SHP77 treated with DMSO at 0.1 percent for 48 hours (cell line): ENCODE measurements at regions not wholly inside any gene's neighbourhood (a gene's known extent, or its start where the extent isn't known, plus 50 kb on each side); places are given as distances from the start of the nearest gene placed in this dataset.

Source experiments
- DNase-seq: peaks from one replicate; lab custom pipeline; 2025; lab: John Stamatoyannopoulos, UW

DNA sequence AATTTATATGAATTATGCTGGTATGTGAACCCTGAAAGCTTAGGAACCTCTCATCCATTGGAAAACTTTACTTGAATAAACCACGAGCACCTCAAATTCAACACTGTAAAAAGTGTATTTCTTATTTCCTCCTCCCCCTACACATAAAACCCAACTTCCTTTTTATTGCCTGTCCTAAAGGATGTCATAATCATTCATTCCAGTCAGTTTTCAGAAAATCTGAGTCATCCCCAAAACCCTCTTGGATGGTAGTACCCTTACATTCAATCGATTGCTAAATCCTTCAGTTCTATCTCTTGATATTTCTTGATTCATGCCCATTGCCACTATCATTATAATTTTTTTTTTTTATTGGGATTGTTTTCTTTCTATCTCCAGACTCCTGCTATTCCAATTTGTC, 91.1 kb upstream of the ATP8A1 start:
- DNase-seq, result no peak

- no peak for DNase-seq
Measured at GRCh38 chr4:42736527-42737195, 79.8 kb upstream of the ATP8A1 start.

GRCh38 chr4:42733380-42733779, 76.5 kb upstream of the ATP8A1 start:
- no peak for DNase-seq

DNA sequence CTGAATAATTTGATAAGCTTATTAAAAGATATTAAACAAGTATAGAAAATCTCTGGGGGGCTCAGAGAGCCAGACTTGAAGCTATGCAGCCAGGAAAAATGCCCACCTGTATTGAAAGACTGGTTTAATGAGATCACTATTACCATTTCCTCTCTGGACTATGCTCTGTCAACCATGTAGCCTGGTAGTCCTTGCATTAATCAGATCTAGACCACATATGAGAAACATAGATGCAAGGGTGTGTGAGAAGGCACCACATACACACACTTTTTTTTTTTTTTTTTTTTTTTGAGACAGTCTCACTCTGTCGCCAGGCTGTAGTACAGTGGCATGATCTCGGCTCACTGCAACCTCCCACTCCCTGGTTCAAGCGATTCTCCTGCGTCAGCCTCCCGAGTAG, 75.9 kb upstream of the ATP8A1 start:
- DNase-seq, result no peak

DNA sequence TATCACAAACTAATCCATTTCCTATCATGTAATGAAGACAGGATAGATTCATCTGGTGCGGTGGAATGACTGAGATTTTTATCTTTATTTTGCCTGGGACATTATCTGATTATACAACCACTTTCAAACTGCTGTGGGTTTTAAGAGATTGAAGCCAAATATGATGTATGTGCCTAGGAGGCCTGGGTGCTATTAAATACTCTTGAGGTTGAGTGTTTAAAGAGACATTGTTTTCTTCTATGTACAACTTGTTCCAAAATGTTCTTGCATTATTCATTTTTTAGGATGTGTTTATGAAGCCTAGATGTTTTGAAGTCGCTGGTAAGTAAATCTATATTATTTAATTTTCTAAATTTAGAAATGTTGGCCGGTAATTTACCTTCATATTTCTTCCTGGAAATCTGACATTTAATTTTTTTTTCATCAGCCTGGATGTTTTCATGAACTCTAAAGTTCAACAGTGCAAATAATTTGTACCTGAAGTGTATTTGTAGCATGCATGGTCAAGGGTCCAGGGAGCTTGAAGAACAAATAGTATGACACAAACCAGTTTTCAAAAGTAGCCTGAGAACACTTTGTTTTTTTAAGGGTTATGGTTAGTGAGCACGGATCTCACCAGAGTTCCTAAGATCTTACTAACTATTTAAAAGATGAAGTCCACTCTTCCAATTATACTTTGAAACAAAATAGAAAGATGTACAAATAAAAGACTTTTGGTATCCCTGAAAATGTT, 72.8 kb upstream of the ATP8A1 start:
- DNase-seq, result no peak

- DNase-seq, result no peak
Measured at GRCh38 chr4:42724451-42724850, 67.5 kb upstream of the ATP8A1 start.

DNA sequence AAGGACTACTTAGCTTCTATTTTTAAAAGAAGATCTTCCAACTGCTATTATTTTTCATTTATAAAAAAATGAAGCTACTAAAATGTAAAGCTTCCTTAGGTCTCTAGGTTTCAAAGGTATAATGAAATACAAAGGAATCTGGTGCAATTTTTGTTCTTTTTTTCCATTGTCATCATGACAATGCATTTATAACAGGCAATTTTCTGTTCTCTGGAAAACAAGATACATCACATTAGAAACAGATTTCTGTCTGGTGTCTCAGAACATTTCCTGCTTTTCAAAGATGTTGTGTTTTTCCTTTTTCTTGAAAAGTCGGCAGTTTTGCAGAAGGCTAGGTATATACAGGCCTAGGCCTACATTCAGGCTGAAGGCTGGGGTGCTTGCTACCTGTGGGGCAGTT, 63.6 kb upstream of the ATP8A1 start:
- no peak for DNase-seq

DNA sequence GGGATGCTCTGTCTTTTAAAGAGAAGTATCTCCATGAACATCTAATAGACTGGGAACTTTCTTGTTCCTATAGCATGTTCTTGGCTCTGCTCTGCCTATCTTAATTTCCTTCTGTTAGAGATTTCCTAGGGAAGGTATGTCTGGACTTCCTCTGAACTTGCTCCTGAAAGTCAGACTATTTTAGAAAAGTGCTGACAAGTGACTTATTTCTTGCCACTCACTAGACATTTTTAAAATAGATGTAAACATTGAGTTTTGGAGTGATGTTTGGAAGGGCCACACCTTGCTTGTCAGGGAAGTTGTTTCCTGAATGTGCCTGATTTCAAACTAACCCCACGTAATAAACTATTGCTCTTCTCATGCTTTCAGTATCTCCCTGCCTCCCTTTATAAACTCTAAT, 62.4 kb upstream of the ATP8A1 start:
- no peak for DNase-seq

DNA sequence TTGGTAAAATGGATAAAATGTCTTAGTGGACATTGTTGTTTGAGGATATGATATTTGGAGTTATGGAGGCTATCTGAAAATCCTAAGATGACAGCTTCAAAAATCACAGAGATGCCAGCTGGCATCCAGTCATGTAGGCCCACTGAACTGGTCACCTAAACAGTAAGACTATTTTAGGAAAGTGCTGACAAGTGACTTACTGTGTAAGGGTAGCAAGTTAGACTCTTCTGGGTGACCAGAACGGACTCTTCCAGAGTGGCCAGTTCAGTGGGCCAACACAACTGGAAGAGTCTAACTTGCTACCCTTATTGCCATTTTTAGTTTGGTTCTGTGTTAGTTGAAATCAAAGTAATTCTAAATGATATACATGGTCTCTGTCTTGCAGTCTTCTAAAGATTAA, 61.4 kb upstream of the ATP8A1 start:
- no peak for DNase-seq

- no peak for DNase-seq
Measured at GRCh38 chr4:42716996-42717395, 60.1 kb upstream of the ATP8A1 start.

- DNase-seq, result no peak
Measured at GRCh38 chr4:42715807-42716482, 59.0 kb upstream of the ATP8A1 start.

GRCh38 chr4:42713391-42713790, 56.5 kb upstream of the ATP8A1 start:
- no peak for DNase-seq

- no peak for DNase-seq
Measured at GRCh38 chr4:42712854-42713253, 55.9 kb upstream of the ATP8A1 start.

DNA sequence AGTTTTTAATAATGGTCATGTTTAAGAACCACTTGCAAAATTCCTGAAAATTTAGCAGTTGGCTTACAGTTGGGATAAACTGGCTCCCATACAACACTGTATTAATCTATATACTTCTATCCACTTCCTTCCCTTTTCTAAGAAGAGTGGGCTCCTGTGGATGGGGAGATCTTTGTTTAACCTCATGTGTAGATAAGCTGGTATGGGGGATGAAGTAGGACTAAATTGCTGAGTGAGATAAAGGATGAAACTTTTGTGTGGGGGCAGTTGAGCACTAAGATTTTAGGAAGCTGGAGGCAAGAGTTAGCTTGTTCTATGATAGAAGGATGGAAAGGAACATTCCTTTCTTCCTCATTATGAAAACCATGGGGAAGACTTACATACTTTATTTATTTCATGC, 54.6 kb upstream of the ATP8A1 start:
- no peak for DNase-seq

DNA sequence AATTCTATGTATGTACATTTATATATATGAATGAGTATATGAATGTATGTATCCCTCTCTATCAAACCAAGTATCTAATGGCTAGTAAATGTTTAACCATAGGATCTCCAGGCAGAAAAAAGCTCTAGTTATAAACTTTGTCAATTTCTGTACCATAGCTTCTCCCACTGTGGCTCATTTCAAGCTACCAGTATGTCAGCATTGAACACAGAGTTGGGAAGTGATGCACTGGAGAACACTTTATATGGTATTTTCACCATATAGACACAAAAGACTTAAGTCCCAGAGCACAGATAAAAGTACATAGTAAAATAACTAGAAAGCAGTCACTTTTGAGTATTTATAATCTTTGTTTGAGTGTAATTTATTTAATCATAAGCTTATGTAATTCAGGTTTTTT, 53.9 kb upstream of the ATP8A1 start:
- DNase-seq, result no peak

- no peak for DNase-seq
Measured at GRCh38 chr4:42710329-42710728, 53.4 kb upstream of the ATP8A1 start.

GRCh38 chr4:42709392-42710065, 52.6 kb upstream of the ATP8A1 start:
- no peak for DNase-seq

GRCh38 chr4:42708625-42709024, 51.7 kb upstream of the ATP8A1 start:
- DNase-seq, result no peak
